SH-SY5Y (cell line): ENCODE measurements at regions not wholly inside any gene's neighbourhood (a gene's known extent, or its start where the extent isn't known, plus 50 kb on each side); places are given as distances from the start of the nearest gene placed in this dataset.

Experiments
- GATA2 ChIP-seq: IDR thresholded peaks from 2 replicates; pipeline ENCODE4 v1.6.1; 2011; ENCODE audit warnings: mild to moderate bottlenecking, low read depth, low read length
- GATA3 ChIP-seq: IDR thresholded peaks from 2 replicates; pipeline ENCODE4 v1.6.1; 2011; ENCODE audit warnings: low read depth, mild to moderate bottlenecking, low read length, moderate library complexity

- TF ChIP-seq GATA3 (no peak), GATA2 (no peak)
These were observed 169.0 kb upstream of the PHYHIPL start for GRCh38 chr10:59007307-59008025.

GRCh38 chr10:59008452-59008851 is 168.0 kb upstream of the PHYHIPL start:
- TF ChIP-seq GATA2, result no peak
- TF ChIP-seq GATA3, result no peak

- no peak for TF ChIP-seq GATA3
These were observed 164.3 kb upstream of the PHYHIPL start for GRCh38 chr10:59011972-59012632.

GRCh38 chr10:59012839-59013238 is 163.6 kb upstream of the PHYHIPL start:
- TF ChIP-seq GATA3 (no peak), GATA2 (no peak)

GRCh38 chr10:59016043-59016442 is 160.4 kb upstream of the PHYHIPL start:
- TF ChIP-seq GATA3, result no peak
- no peak for TF ChIP-seq GATA2

GRCh38 chr10:59018977-59019376 is 157.5 kb upstream of the PHYHIPL start:
- no peak for TF ChIP-seq GATA2
- no peak for TF ChIP-seq GATA3

- no peak for TF ChIP-seq GATA3
- no peak for TF ChIP-seq GATA2
These were observed 156.8 kb upstream of the PHYHIPL start for GRCh38 chr10:59019603-59020002.

- TF ChIP-seq GATA2, result no peak
- no peak for TF ChIP-seq GATA3
These were observed 155.9 kb upstream of the PHYHIPL start for GRCh38 chr10:59020502-59020901.

GRCh38 chr10:59025981-59026765 is 150.3 kb upstream of the PHYHIPL start:
- TF ChIP-seq GATA2 (no peak), GATA3 (no peak)

- TF ChIP-seq GATA3, result no peak
- TF ChIP-seq GATA2, result no peak
These were observed 148.3 kb upstream of the PHYHIPL start for GRCh38 chr10:59027975-59028655.

GRCh38 chr10:59033622-59034021 is 142.8 kb upstream of the PHYHIPL start:
- no peak for TF ChIP-seq GATA2
- no peak for TF ChIP-seq GATA3

GRCh38 chr10:59036311-59037017 is 140.0 kb upstream of the PHYHIPL start:
- no peak for TF ChIP-seq GATA3
- no peak for TF ChIP-seq GATA2

GRCh38 chr10:59037018-59037389 is 139.4 kb upstream of the PHYHIPL start:
- TF ChIP-seq GATA2, result no peak
- TF ChIP-seq GATA3, result no peak

- TF ChIP-seq GATA3 (no peak), GATA2 (no peak)
These were observed 138.9 kb upstream of the PHYHIPL start for GRCh38 chr10:59037506-59037905.

GRCh38 chr10:59047180-59047579 is 129.3 kb upstream of the PHYHIPL start:
- TF ChIP-seq GATA3 (no peak), GATA2 (no peak)
